ENCODE measurements at regions not wholly inside any gene's neighbourhood (a gene's known extent, or its start where the extent isn't known, plus 50 kb on each side); places are given as distances from the start of the nearest gene placed in this dataset.

- Mint-ChIP-seq H3K27me3 (ENCODE audit: low read depth) (peaks cover 2% of the 10 kb centered on the region), H3K9me3 (peaks cover 5% of the 10 kb centered on the region), H3K36me3 (no peaks in the 10 kb centered on the region), H3K4me1 (peaks cover 23% of the 10 kb centered on the region), H3K4me3 (no peak overlapping the region), H3K27ac (no peak overlapping the region)
- no peak for DNase-seq (ENCODE audit: low spot score in 2 of 2, unreplicated experiment in 2 of 2)
- TF ChIP-seq CTCF (IDR thresholded peaks at IDR 0.05; ENCODE audit: unreplicated experiment): no peak
Measured at GRCh38 chr11:112769170-112769569, 192.1 kb upstream of the NCAM1 start.

- H3K27ac Mint-ChIP-seq: peak overlapping the region; percentile 26
- H3K27me3 Mint-ChIP-seq (ENCODE audit: low read depth): peaks cover 2% of the 10 kb centered on the region
- no peak for DNase-seq (ENCODE audit: low spot score in 2 of 2, unreplicated experiment in 2 of 2)
- TF ChIP-seq CTCF (IDR thresholded peaks at IDR 0.05; ENCODE audit: unreplicated experiment): no peak
- no peak overlapping the region for H3K4me3 Mint-ChIP-seq
- peaks cover 5% of the 10 kb centered on the region for H3K9me3 Mint-ChIP-seq
- H3K36me3 Mint-ChIP-seq: no peaks in the 10 kb centered on the region
- peaks cover 26% of the 10 kb centered on the region for H3K4me1 Mint-ChIP-seq
Measured at GRCh38 chr11:112769584-112769983, 191.6 kb upstream of the NCAM1 start.

GRCh38 chr11:112770033-112770432, 191.2 kb upstream of the NCAM1 start:
- H3K27ac Mint-ChIP-seq: peak overlapping the region; percentile 26
- peaks cover 5% of the 10 kb centered on the region for H3K9me3 Mint-ChIP-seq
- no peak for TF ChIP-seq CTCF (IDR thresholded peaks at IDR 0.05; ENCODE audit: unreplicated experiment)
- H3K4me1 Mint-ChIP-seq: peaks cover 26% of the 10 kb centered on the region
- no peak for DNase-seq (ENCODE audit: low spot score in 2 of 2, unreplicated experiment in 2 of 2)
- H3K4me3 Mint-ChIP-seq: no peak overlapping the region
- H3K36me3 Mint-ChIP-seq: no peaks in the 10 kb centered on the region
- peaks cover 1% of the 10 kb centered on the region for H3K27me3 Mint-ChIP-seq (ENCODE audit: low read depth)

GRCh38 chr11:112770487-112770886, 190.7 kb upstream of the NCAM1 start:
- peaks cover 5% of the 10 kb centered on the region for H3K9me3 Mint-ChIP-seq
- no peaks in the 10 kb centered on the region for H3K36me3 Mint-ChIP-seq
- H3K4me3 Mint-ChIP-seq: no peak overlapping the region
- no peak for TF ChIP-seq CTCF (IDR thresholded peaks at IDR 0.05; ENCODE audit: unreplicated experiment)
- peaks cover 1% of the 10 kb centered on the region for H3K27me3 Mint-ChIP-seq (ENCODE audit: low read depth)
- no peak for DNase-seq (ENCODE audit: low spot score in 2 of 2, unreplicated experiment in 2 of 2)
- H3K27ac Mint-ChIP-seq: no peak overlapping the region
- peaks cover 26% of the 10 kb centered on the region for H3K4me1 Mint-ChIP-seq

GRCh38 chr11:112771851-112772250, 189.4 kb upstream of the NCAM1 start:
- Mint-ChIP-seq H3K27ac (no peak overlapping the region), H3K27me3 (ENCODE audit: low read depth) (peaks cover 1% of the 10 kb centered on the region), H3K9me3 (peaks cover 5% of the 10 kb centered on the region), H3K36me3 (no peaks in the 10 kb centered on the region), H3K4me1 (peaks cover 28% of the 10 kb centered on the region), H3K4me3 (no peak overlapping the region)
- no peak for TF ChIP-seq CTCF (IDR thresholded peaks at IDR 0.05; ENCODE audit: unreplicated experiment)
- DNase-seq (ENCODE audit: low spot score in 2 of 2, unreplicated experiment in 2 of 2): no peak

GRCh38 chr11:112773264-112773663, 188.0 kb upstream of the NCAM1 start:
- DNase-seq (ENCODE audit: low spot score in 2 of 2, unreplicated experiment in 2 of 2): no peak
- Mint-ChIP-seq H3K4me1 (peaks cover 41% of the 10 kb centered on the region), H3K27me3 (ENCODE audit: low read depth) (peaks cover 1% of the 10 kb centered on the region), H3K36me3 (no peaks in the 10 kb centered on the region), H3K27ac (no peak overlapping the region), H3K4me3 (no peak overlapping the region), H3K9me3 (peaks cover 5% of the 10 kb centered on the region)
- no peak for TF ChIP-seq CTCF (IDR thresholded peaks at IDR 0.05; ENCODE audit: unreplicated experiment)

All from mesothelial cell of epicardium (in vitro differentiated cells).